Naive thymus-derived CD8-positive, alpha-beta T cell (primary cell): ENCODE measurements at regions not wholly inside any gene's neighbourhood (a gene's known extent, or its start where the extent isn't known, plus 50 kb on each side); places are given as distances from the start of the nearest gene placed in this dataset.

Experiments used
- ATAC-seq, 2 donors: fragments of 150-1000 bp; cut with Tn5 transposase in 1 of 2; sonication (Bioruptor Pico), chemical (Tn5 transposase) in 1 of 2; 1 replicate in 1 of 2; 2 replicates in 1 of 2; pipeline ENCODE4 v1.10.0; 2021; ENCODE audit warnings: mild to moderate bottlenecking in 2 of 2, moderate library complexity in 2 of 2
- POLR2A ChIA-PET: fragments of 350-600 bp; sonication (Branson Sonifier 250); formaldehyde crosslinking; loops from one replicate; lab custom pipeline; 2021; ENCODE audit warnings: antibody characterized with exemption; lab: Charles Lee
- DNase-seq, 10 donors: peaks; one replicate each; pipeline versions ENCODE4 v3.0.0 to v3.0.0-alpha.2; 2020 to 2022
- H3K27ac Mint-ChIP-seq, 10 donors: one replicate each; pipeline ENCODE4 v1.8.0; 2020 to 2022; ENCODE audit warnings: mild to moderate bottlenecking in 10 of 10, mixed read lengths in 10 of 10, moderate library complexity in 4 of 10, inconsistent platforms in 1 of 10
- H3K27me3 Mint-ChIP-seq, 5 donors: one replicate each; pipeline ENCODE4 v1.8.0; 2021 to 2022; ENCODE audit warnings: mixed read lengths in 5 of 5
- H3K36me3 Mint-ChIP-seq, 3 donors: one replicate each; pipeline ENCODE4 v1.8.0; 2020 to 2022; ENCODE audit warnings: mixed read lengths in 3 of 3, mild to moderate bottlenecking in 2 of 3, inconsistent platforms in 1 of 3
- H3K4me1 Mint-ChIP-seq, 4 donors: one replicate each; pipeline ENCODE4 v1.8.0; 2021 to 2022; ENCODE audit warnings: mixed read lengths in 4 of 4
- H3K4me3 Mint-ChIP-seq, 10 donors: one replicate each; pipeline ENCODE4 v1.8.0; 2020 to 2022; ENCODE audit warnings: mild to moderate bottlenecking in 10 of 10, mixed read lengths in 10 of 10, moderate library complexity in 6 of 10, inconsistent platforms in 1 of 10
- H3K9me3 Mint-ChIP-seq, 9 donors: one replicate each; pipeline ENCODE4 v1.8.0; 2020 to 2022; ENCODE audit warnings: mixed read lengths in 9 of 9, mild to moderate bottlenecking in 3 of 9, inconsistent platforms in 1 of 9, moderate library complexity in 1 of 9

DNA sequence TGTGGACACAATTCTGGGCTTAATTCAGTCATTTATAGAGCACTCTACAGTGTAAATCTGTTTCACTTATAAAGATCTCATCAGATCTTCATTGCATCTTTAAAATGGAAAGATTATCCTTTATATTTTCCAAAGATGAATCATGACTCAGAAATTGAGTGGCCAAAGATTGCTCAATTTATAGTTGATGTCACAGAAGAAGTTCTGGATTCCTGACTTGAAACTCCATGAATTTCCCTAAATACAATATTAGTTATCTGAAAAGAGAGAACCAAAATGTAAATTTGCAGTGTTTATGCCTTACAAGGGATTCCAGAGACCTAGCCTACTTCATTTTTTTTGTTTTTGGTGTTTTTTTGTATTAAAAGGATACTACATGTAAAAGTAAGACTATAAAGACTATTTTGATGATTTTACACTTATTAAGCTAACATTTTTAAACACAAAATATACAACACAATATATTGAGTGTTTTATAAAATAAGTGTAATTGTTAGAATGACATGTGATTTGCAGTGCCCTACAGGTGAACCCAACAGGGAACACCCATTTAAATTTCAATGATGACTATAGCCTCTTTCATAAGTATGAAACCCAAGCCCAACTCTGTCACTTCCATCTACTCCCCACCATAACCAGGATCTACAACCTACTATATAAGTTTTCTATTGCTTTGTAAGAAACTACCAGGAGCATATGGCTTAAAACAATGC is 183.5 kb downstream of the PCDH7 start:
- Mint-ChIP-seq H3K27me3 (no peaks in the 10 kb centered on the region), H3K4me3 (no peak overlapping the region), H3K36me3 (peaks cover 0 to 5% (median 0%) of the 10 kb centered on the region in 3 donors), H3K9me3 (peaks cover 0 to 25% (median 4%) of the 10 kb centered on the region in 9 donors), H3K27ac (no peak overlapping the region), H3K4me1 (no peaks in the 10 kb centered on the region)
- no peak for ATAC-seq
- no peak for DNase-seq
- POLR2A ChIA-PET, result no interaction called here

GRCh38 chr4:30904215-30904555 is 184.0 kb downstream of the PCDH7 start:
- Mint-ChIP-seq H3K4me1 (no peaks in the 10 kb centered on the region), H3K4me3 (no peak overlapping the region), H3K9me3 (peaks cover 0 to 25% (median 5%) of the 10 kb centered on the region in 9 donors), H3K27me3 (no peaks in the 10 kb centered on the region), H3K27ac (no peak overlapping the region), H3K36me3 (peaks cover 0 to 5% (median 0%) of the 10 kb centered on the region in 3 donors)
- ATAC-seq (no peak), DNase-seq (no peak)
- POLR2A ChIA-PET, result no interaction called here

GRCh38 chr4:30904588-30904987 is 184.4 kb downstream of the PCDH7 start:
- Mint-ChIP-seq H3K4me1 (no peaks in the 10 kb centered on the region), H3K4me3 (no peak overlapping the region), H3K36me3 (peaks cover 0 to 5% (median 0%) of the 10 kb centered on the region in 3 donors), H3K27ac (no peak overlapping the region), H3K9me3 (peaks cover 0 to 25% (median 5%) of the 10 kb centered on the region in 9 donors), H3K27me3 (no peaks in the 10 kb centered on the region)
- ATAC-seq (no peak), DNase-seq (no peak)
- POLR2A ChIA-PET, result no interaction called here

- no peak overlapping the region for H3K27ac Mint-ChIP-seq
- peaks cover 0 to 25% (median 15%) of the 10 kb centered on the region in 9 donors for H3K9me3 Mint-ChIP-seq
- no peaks in the 10 kb centered on the region for H3K4me1 Mint-ChIP-seq
- no peaks in the 10 kb centered on the region for H3K36me3 Mint-ChIP-seq
- no peak for DNase-seq
- POLR2A ChIA-PET, result no interaction called here
- no peak for ATAC-seq
- H3K27me3 Mint-ChIP-seq, result no peaks in the 10 kb centered on the region
- no peak overlapping the region for H3K4me3 Mint-ChIP-seq
Measured at GRCh38 chr4:30912098-30912714, 192.0 kb downstream of the PCDH7 start.

DNA sequence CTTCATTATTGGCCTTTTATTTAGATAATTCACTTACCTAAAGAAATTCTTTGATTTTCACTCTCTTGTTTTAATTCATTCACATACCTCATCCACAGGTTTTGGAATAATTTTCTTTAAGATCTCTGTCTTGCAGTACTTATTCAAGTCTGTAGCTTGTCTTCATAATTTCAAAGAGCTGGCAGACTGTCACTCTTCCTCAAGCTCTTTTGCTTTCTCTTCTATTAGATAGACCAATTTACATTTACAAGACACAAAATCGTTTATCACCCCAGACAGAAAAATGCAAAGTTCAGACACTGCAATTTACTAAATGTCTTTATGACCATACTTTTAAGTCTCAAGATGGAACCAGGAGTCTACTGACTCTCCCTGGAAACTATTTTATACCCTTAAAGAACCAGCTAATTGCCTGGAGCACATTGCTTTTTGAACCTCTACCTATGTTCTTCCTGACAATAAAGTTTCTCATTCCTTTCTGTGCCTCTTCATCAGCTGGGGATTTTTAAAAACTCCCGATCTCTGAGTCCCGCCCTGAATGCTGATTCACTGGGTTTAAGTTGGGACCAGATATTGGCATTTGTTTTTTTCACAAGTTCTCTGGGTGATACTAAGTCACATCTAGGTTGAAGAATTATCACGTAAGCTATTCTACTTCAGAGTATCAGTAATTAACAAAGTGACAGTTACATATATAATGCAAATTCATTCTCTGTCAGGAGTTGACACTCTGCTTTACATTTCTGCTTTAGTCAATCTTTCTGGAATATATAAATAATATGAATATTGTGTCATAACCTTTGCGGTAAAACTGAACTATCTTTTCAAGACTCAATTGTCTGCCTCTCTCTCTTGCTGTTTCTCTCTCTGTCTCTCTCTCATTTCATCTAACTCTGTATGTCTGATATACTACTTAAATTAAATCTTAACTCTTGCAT is 196.4 kb downstream of the PCDH7 start:
- no peak overlapping the region for H3K27ac Mint-ChIP-seq
- POLR2A ChIA-PET, result no interaction called here
- no peaks in the 10 kb centered on the region for H3K27me3 Mint-ChIP-seq

DNA sequence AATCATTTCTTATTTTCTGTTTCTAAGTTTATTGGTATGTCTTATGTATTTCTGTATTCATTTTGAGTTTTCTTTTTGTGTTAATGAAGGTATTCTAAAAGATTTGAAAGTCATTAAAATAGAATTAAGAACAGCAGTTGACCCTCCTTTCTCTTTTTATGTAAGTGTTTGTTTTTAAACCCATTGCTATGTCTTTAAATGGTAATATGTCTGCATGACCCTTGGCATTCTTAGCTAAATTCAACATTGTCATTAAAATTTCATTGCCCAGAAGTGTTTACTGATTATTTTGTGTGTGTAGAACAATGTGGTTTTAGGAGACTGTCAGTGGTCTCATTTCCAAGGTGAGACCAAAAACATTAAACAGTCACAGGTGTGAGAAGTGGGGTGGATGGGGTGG is 197.8 kb downstream of the PCDH7 start:
- peaks cover 0 to 27% (median 7%) of the 10 kb centered on the region in 9 donors for H3K9me3 Mint-ChIP-seq
- no peak overlapping the region for H3K4me3 Mint-ChIP-seq
- no peaks in the 10 kb centered on the region for H3K27me3 Mint-ChIP-seq
- ATAC-seq (no peak), DNase-seq (no peak)
- no peaks in the 10 kb centered on the region for H3K4me1 Mint-ChIP-seq
- no peak overlapping the region for H3K27ac Mint-ChIP-seq
- no peaks in the 10 kb centered on the region for H3K36me3 Mint-ChIP-seq
- POLR2A ChIA-PET, result no interaction called here

More for the DNA sequence above, 196.4 kb downstream of the PCDH7 start:
- Mint-ChIP-seq H3K36me3 (no peaks in the 10 kb centered on the region), H3K9me3 (peaks cover 0 to 27% (median 7%) of the 10 kb centered on the region in 9 donors), H3K4me1 (no peaks in the 10 kb centered on the region), H3K4me3 (no peak overlapping the region)
- DNase-seq (no peak), ATAC-seq (no peak)

DNA sequence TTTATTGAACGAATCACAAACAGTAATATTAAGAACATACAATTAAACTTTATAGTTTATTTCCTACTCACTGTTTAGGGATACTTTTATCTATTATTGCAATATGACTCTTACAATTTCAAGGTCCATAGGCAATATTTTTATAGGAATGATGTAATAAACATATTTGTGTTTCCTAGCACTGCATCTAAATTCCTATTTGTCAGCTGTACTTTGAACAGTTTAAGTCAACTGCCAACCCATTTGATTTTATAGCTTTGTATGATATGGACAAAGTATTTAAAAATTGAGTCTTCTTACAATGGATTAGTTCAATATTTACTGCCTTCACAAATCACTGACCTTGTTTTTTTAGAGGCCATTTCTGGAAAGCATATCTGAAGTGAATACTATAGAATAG is 199.3 kb downstream of the PCDH7 start:
- no peaks in the 10 kb centered on the region for H3K36me3 Mint-ChIP-seq
- ATAC-seq (no peak), DNase-seq (no peak)
- H3K27me3 Mint-ChIP-seq, result no peaks in the 10 kb centered on the region
- H3K4me1 Mint-ChIP-seq, result no peaks in the 10 kb centered on the region
- no peak overlapping the region for H3K27ac Mint-ChIP-seq
- POLR2A ChIA-PET, result no interaction called here
- H3K9me3 Mint-ChIP-seq, result peaks cover 0 to 27% (median 6%) of the 10 kb centered on the region in 9 donors
- no peak overlapping the region for H3K4me3 Mint-ChIP-seq

DNA sequence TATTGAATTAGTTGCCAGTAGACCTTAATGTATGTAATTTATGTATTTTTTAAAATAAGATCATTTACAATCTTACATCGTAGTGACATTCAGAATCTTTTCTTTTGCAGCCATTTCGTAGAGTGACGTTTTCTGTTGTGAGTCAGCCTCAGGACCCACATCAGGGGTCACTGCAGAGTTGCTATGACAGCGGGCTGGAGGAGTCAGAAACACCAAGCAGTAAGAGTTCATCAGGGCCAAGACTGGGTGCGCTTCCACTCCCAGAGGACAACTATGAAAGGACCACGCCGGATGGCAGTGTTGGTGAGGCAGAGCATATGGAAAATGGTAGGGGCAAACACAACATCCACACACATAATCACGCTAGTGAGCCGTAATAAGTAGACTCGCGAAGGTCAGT is 199.9 kb downstream of the PCDH7 start:
- POLR2A ChIA-PET, result no interaction called here
- peaks cover 0 to 27% (median 6%) of the 10 kb centered on the region in 9 donors for H3K9me3 Mint-ChIP-seq
- ATAC-seq (no peak), DNase-seq (no peak)
- no peaks in the 10 kb centered on the region for H3K36me3 Mint-ChIP-seq
- no peak overlapping the region for H3K27ac Mint-ChIP-seq
- H3K4me1 Mint-ChIP-seq, result no peaks in the 10 kb centered on the region
- no peak overlapping the region for H3K4me3 Mint-ChIP-seq
- no peaks in the 10 kb centered on the region for H3K27me3 Mint-ChIP-seq

DNA sequence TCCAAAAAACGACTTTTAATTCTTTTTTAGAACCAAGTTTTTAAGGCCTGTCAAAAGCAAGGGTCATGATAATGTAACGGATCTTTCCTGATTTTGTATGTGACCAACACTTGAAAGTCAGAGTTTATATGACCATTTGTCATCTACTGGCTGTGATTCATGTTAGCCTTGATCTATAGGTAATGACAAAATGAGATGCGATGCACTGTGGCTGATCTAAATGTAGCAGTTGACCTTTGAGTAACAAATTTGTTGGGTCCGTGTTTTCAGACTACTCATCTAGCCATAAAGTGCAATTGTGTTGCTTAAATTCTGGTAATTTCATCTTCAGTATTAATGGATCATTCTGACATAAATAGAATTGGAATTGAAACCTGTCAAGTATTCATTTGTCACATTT is 202.5 kb downstream of the PCDH7 start:
- no peak overlapping the region for H3K27ac Mint-ChIP-seq
- H3K4me1 Mint-ChIP-seq, result no peaks in the 10 kb centered on the region
- no peak overlapping the region for H3K4me3 Mint-ChIP-seq
- POLR2A ChIA-PET, result no interaction called here
- no peaks in the 10 kb centered on the region for H3K27me3 Mint-ChIP-seq
- DNase-seq (no peak), ATAC-seq (no peak)
- no peaks in the 10 kb centered on the region for H3K36me3 Mint-ChIP-seq
- H3K9me3 Mint-ChIP-seq, result peaks cover 0 to 10% (median 2%) of the 10 kb centered on the region in 9 donors

GRCh38 chr4:30924495-30924894 is 204.3 kb downstream of the PCDH7 start:
- Mint-ChIP-seq H3K4me1 (no peaks in the 10 kb centered on the region), H3K4me3 (no peak overlapping the region), H3K27me3 (no peaks in the 10 kb centered on the region), H3K9me3 (peaks cover 0 to 10% (median 2%) of the 10 kb centered on the region in 9 donors), H3K36me3 (no peaks in the 10 kb centered on the region), H3K27ac (no peak overlapping the region)
- ATAC-seq (no peak), DNase-seq (no peak)
- POLR2A ChIA-PET, result no interaction called here

DNA sequence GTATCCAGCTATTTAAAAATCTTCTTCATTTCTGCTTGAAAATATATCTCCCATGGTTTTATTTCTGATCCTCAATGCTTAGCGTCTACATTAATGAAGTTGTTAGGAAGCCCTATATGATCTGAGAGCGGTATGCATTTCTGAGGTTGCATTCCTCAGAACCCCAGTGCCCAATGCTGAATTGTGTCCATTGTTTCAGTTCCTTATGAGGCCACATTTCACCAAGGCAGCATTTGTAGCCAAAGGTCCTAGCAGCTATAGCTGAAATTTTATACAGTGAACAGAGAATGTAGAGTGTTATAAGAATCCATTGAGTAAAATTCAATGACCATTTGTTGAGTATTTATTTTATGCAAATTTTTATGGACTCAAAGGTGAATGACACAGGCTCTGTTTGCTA is 209.5 kb downstream of the PCDH7 start:
- Mint-ChIP-seq H3K4me1 (no peaks in the 10 kb centered on the region), H3K27ac (no peak overlapping the region), H3K27me3 (no peaks in the 10 kb centered on the region), H3K36me3 (peaks cover 0 to 4% (median 0%) of the 10 kb centered on the region in 3 donors), H3K9me3 (peaks cover 0 to 21% (median 6%) of the 10 kb centered on the region in 9 donors), H3K4me3 (no peak overlapping the region)
- POLR2A ChIA-PET, result no interaction called here
- DNase-seq (no peak), ATAC-seq (no peak)

DNA sequence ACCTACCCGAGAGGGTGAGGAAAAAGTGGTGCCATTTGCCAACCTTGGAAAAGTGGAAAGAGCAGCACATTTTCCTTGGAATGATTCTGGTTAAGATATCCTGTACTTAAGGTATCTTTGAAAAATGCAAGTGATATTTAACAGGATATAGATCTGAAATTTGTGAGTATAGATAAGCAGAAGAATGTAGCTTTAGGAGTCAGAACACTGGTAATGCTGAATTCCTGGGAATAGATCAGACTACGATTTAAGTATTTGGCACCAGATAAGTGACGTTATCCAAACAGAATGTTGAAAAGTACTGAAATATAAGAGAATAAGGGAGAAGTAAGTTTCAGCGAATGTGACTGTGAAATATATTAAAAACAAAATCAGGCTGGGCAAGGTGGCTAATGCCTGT is 210.1 kb downstream of the PCDH7 start:
- Mint-ChIP-seq H3K4me3 (no peak overlapping the region), H3K4me1 (no peaks in the 10 kb centered on the region), H3K27ac (no peak overlapping the region), H3K9me3 (peaks cover 0 to 19% (median 6%) of the 10 kb centered on the region in 9 donors), H3K27me3 (no peaks in the 10 kb centered on the region), H3K36me3 (peaks cover 0 to 4% (median 0%) of the 10 kb centered on the region in 3 donors)
- no peak for ATAC-seq
- POLR2A ChIA-PET, result no interaction called here
- DNase-seq, result no peak

DNA sequence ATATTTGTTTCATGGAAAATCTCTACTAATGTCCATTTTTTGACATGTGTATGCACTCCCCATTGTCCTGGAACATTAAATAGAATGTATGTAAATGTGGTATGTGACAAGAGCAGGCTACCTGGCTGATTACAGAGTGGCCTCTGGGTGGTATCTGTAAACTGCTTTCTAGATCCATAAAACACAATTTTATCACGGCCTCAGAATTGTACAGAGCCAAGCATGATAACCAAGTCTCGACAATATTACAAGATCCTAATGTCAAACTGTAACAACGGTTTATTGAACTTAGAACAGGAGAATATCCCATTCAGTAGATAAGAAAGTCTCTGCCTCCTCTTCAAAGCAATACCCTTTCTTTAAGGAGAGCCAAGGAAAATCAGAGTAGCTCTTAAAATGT is 212.4 kb downstream of the PCDH7 start:
- POLR2A ChIA-PET, result no interaction called here

More for the DNA sequence above, 212.4 kb downstream of the PCDH7 start:
- Mint-ChIP-seq H3K27me3 (no peaks in the 10 kb centered on the region), H3K27ac (no peak overlapping the region), H3K36me3 (peaks cover 0 to 4% (median 0%) of the 10 kb centered on the region in 3 donors), H3K4me1 (no peaks in the 10 kb centered on the region), H3K9me3 (peaks cover 0 to 14% (median 6%) of the 10 kb centered on the region in 9 donors), H3K4me3 (no peak overlapping the region)
- DNase-seq, result no peak
- no peak for ATAC-seq
